ENCODE measurements at regions not wholly inside any gene's neighbourhood (a gene's known extent, or its start where the extent isn't known, plus 50 kb on each side); places are given as distances from the start of the nearest gene placed in this dataset.

GRCh38 chr6:2566048-2566447 is 184.7 kb downstream of the MYLK4 start:
- DNase-seq, result no peak
- intact Hi-C loops (cut with DNase I), result no loop called here
- no peak for ATAC-seq (ENCODE audit: poor library complexity)

- DNase-seq (no peak), ATAC-seq (ENCODE audit: poor library complexity) (no peak)
- intact Hi-C loops (cut with DNase I), result no loop called here
Observed at GRCh38 chr6:2565499-2565898, 185.2 kb downstream of the MYLK4 start.

GRCh38 chr6:2563635-2564034 is 187.1 kb downstream of the MYLK4 start:
- ATAC-seq (ENCODE audit: poor library complexity) (peak; percentile 45), DNase-seq (no peak)
- intact Hi-C loops (cut with DNase I), result no loop called here

GRCh38 chr6:2562721-2563451 is 187.8 kb downstream of the MYLK4 start:
- ATAC-seq (ENCODE audit: poor library complexity), result peak; percentile 83
- DNase-seq, result no peak
- intact Hi-C loops (cut with DNase I), result no loop called here

- ATAC-seq (ENCODE audit: poor library complexity) (no peak), DNase-seq (no peak)
- intact Hi-C loops (cut with DNase I), result no loop called here
Observed at GRCh38 chr6:2560917-2561698, 189.6 kb downstream of the MYLK4 start.

- no peak for ATAC-seq (ENCODE audit: poor library complexity)
- intact Hi-C loops (cut with DNase I), result no loop called here
- no peak for DNase-seq
Observed at GRCh38 chr6:2560140-2560818, 190.4 kb downstream of the MYLK4 start.

GRCh38 chr6:2558861-2559801 is 191.6 kb downstream of the MYLK4 start:
- ATAC-seq (ENCODE audit: poor library complexity), result no peak
- intact Hi-C loops (cut with DNase I), result no loop called here
- no peak for DNase-seq

- ATAC-seq (ENCODE audit: poor library complexity) (no peak), DNase-seq (no peak)
- intact Hi-C loops (cut with DNase I), result no loop called here
Observed at GRCh38 chr6:2558098-2558680, 192.5 kb downstream of the MYLK4 start.

- DNase-seq (no peak), ATAC-seq (ENCODE audit: poor library complexity) (no peak)
- intact Hi-C loops (cut with DNase I), result no loop called here
Observed at GRCh38 chr6:2557181-2557720, 193.5 kb downstream of the MYLK4 start.

- DNase-seq (no peak), ATAC-seq (ENCODE audit: poor library complexity) (no peak)
- intact Hi-C loops (cut with DNase I), result no loop called here
Observed at GRCh38 chr6:2556761-2557160, 194.0 kb downstream of the MYLK4 start.

- ATAC-seq (ENCODE audit: poor library complexity), result no peak
- DNase-seq, result no peak
- intact Hi-C loops (cut with DNase I), result no loop called here
Observed at GRCh38 chr6:2554651-2555260, 196.0 kb downstream of the MYLK4 start.

- DNase-seq (no peak), ATAC-seq (ENCODE audit: poor library complexity) (no peak)
- intact Hi-C loops (cut with DNase I), result no loop called here
Observed at GRCh38 chr6:2552526-2553154, 198.1 kb downstream of the MYLK4 start.

GRCh38 chr6:2551705-2552104 is 199.0 kb downstream of the MYLK4 start:
- DNase-seq (no peak), ATAC-seq (ENCODE audit: poor library complexity) (no peak)
- intact Hi-C loops (cut with DNase I), result no loop called here

- ATAC-seq (ENCODE audit: poor library complexity), result no peak
- DNase-seq, result no peak
- intact Hi-C loops (cut with DNase I), result no loop called here
Observed at GRCh38 chr6:2550247-2550646, 200.5 kb downstream of the MYLK4 start.

- ATAC-seq (ENCODE audit: poor library complexity) (no peak), DNase-seq (no peak)
- intact Hi-C loops (cut with DNase I), result no loop called here
Observed at GRCh38 chr6:2549834-2550233, 200.9 kb downstream of the MYLK4 start.

GRCh38 chr6:2547355-2547754 is 203.4 kb downstream of the MYLK4 start:
- DNase-seq, result no peak
- intact Hi-C loops (cut with DNase I), result no loop called here
- ATAC-seq (ENCODE audit: poor library complexity), result no peak

GRCh38 chr6:2546901-2547300 is 203.8 kb downstream of the MYLK4 start:
- DNase-seq (no peak), ATAC-seq (ENCODE audit: poor library complexity) (no peak)
- intact Hi-C loops (cut with DNase I), result no loop called here
